ENCODE measurements at regions not wholly inside any gene's neighbourhood (a gene's known extent, or its start where the extent isn't known, plus 50 kb on each side); places are given as distances from the start of the nearest gene placed in this dataset.

GRCh38 chr2:106581328-106581727 is 94.2 kb downstream of the CD8B2 start:
- DNase-seq: no peak
- Mint-ChIP-seq H3K4me1 (peaks cover 0 to 17% (median 13%) of the 10 kb centered on the region in 7 donors), H3K36me3 (no peaks in the 10 kb centered on the region), H3K4me3 (peak overlapping the region; percentile 75 to 95 (median 92)), H3K27ac (peak overlapping the region in 1 of 9 donors; percentile 9), H3K27me3 (peaks cover 29 to 53% (median 43%) of the 10 kb centered on the region in 5 donors), H3K9me3 (no peaks in the 10 kb centered on the region)
- Histone ChIP-seq H3K4me3 (ENCODE audit: low read length) (no peak overlapping the region), H3K9me3 (ENCODE audit: control insufficient read depth in 2 of 3, low read length in 3 of 3) (no peaks in the 10 kb centered on the region), H3K27ac (ENCODE audit: low read depth, low read length) (no peak overlapping the region), H3K27me3 (ENCODE audit: control insufficient read depth in 2 of 2, insufficient read depth in 2 of 2, low read length in 2 of 2) (no peaks in the 10 kb centered on the region), H3K36me3 (ENCODE audit: control insufficient read depth in 2 of 3, insufficient read depth in 3 of 3, low read length in 3 of 3) (no peaks in the 10 kb centered on the region), H3K4me1 (ENCODE audit: control insufficient read depth in 2 of 2, insufficient read depth in 2 of 2, low read length in 2 of 2) (peaks cover 0 to 10% of the 10 kb centered on the region in 2 donors)
- ChIA-PET POLR2A (no interaction called here), CTCF (interaction anchor here (0.6 to 2.6 kb wide), 4 partner anchors 8 to 476 kb away, joined by 3 to 11 read pairs (median 4); no protein-coding TSS in a partner anchor)
- no peak for ATAC-seq
- intact Hi-C loops (cut with micrococcal nuclease): loop anchor here (5.0 to 10.0 kb wide), 3 partner anchors 334 to 1217 kb away; no protein-coding TSS in a partner anchor

GRCh38 chr2:106581755-106582147 is 94.6 kb downstream of the CD8B2 start:
- CTCF ChIA-PET: interaction anchor here (0.7 to 2.6 kb wide), 4 partner anchors 8 to 1659 kb away, joined by 3 to 11 read pairs (median 6); no protein-coding TSS in a partner anchor
- Histone ChIP-seq H3K4me3 (ENCODE audit: low read length) (peak overlapping the region; percentile 56), H3K4me1 (ENCODE audit: control insufficient read depth in 2 of 2, insufficient read depth in 2 of 2, low read length in 2 of 2) (peaks cover 0 to 10% of the 10 kb centered on the region in 2 donors), H3K27me3 (ENCODE audit: control insufficient read depth in 2 of 2, insufficient read depth in 2 of 2, low read length in 2 of 2) (no peaks in the 10 kb centered on the region), H3K9me3 (ENCODE audit: control insufficient read depth in 2 of 3, low read length in 3 of 3) (no peaks in the 10 kb centered on the region), H3K27ac (ENCODE audit: low read depth, low read length) (no peak overlapping the region), H3K36me3 (ENCODE audit: control insufficient read depth in 2 of 3, insufficient read depth in 3 of 3, low read length in 3 of 3) (no peaks in the 10 kb centered on the region)
- DNase-seq (peak in 1 of 9 donors; percentile 15), ATAC-seq (peak; percentile 26)
- Mint-ChIP-seq H3K27me3 (peaks cover 29 to 53% (median 43%) of the 10 kb centered on the region in 5 donors), H3K4me3 (peak overlapping the region; percentile 75 to 95 (median 92)), H3K27ac (peak overlapping the region in 1 of 9 donors; percentile 9), H3K9me3 (no peaks in the 10 kb centered on the region), H3K4me1 (peaks cover 0 to 17% (median 13%) of the 10 kb centered on the region in 7 donors), H3K36me3 (no peaks in the 10 kb centered on the region)
- POLR2A ChIA-PET: interaction anchor here (0.6 kb wide), 1 partner anchor 1209 kb away, joined by 3 read pairs; no protein-coding TSS in a partner anchor
- intact Hi-C loops (cut with micrococcal nuclease): loop anchor here (1.0 to 10.0 kb wide), 9 partner anchors 39 to 1467 kb away; no protein-coding TSS in a partner anchor

- no peaks in the 10 kb centered on the region for H3K36me3 Mint-ChIP-seq
- ChIA-PET POLR2A (interaction anchor here (0.6 kb wide), 1 partner anchor 1209 kb away, joined by 3 read pairs; no protein-coding TSS in a partner anchor), CTCF (interaction anchor here (0.6 to 2.6 kb wide), 10 partner anchors 9 to 1659 kb away, joined by 3 to 11 read pairs (median 3); no protein-coding TSS in a partner anchor)
- Histone ChIP-seq H3K4me3 (ENCODE audit: low read length) (peak overlapping the region; percentile 56), H3K4me1 (ENCODE audit: control insufficient read depth in 2 of 2, insufficient read depth in 2 of 2, low read length in 2 of 2) (peaks cover 0 to 14% of the 10 kb centered on the region in 2 donors), H3K36me3 (ENCODE audit: control insufficient read depth in 2 of 3, insufficient read depth in 3 of 3, low read length in 3 of 3) (no peaks in the 10 kb centered on the region), H3K27me3 (ENCODE audit: control insufficient read depth in 2 of 2, insufficient read depth in 2 of 2, low read length in 2 of 2) (no peaks in the 10 kb centered on the region), H3K27ac (ENCODE audit: low read depth, low read length) (no peak overlapping the region), H3K9me3 (ENCODE audit: control insufficient read depth in 2 of 3, low read length in 3 of 3) (no peaks in the 10 kb centered on the region)
- peak overlapping the region in 5 of 9 donors; percentile 43 to 82 (median 67) for H3K27ac Mint-ChIP-seq
- intact Hi-C loops (cut with micrococcal nuclease): loop anchor here (1.0 to 10.0 kb wide), 9 partner anchors 40 to 1468 kb away; no protein-coding TSS in a partner anchor
- H3K27me3 Mint-ChIP-seq: peaks cover 33 to 60% (median 45%) of the 10 kb centered on the region in 5 donors
- H3K9me3 Mint-ChIP-seq: no peaks in the 10 kb centered on the region
- DNase-seq (peak; percentile 25 to 71 (median 56)), ATAC-seq (peak; percentile 83)
- H3K4me1 Mint-ChIP-seq: peaks cover 4 to 17% (median 13%) of the 10 kb centered on the region in 7 donors
- H3K4me3 Mint-ChIP-seq: peak overlapping the region; percentile 75 to 95 (median 92)
These were observed 95.3 kb downstream of the CD8B2 start for GRCh38 chr2:106582148-106583143.

- Mint-ChIP-seq H3K9me3 (no peaks in the 10 kb centered on the region), H3K36me3 (no peaks in the 10 kb centered on the region), H3K27ac (no peak overlapping the region), H3K4me1 (peaks cover 5 to 18% (median 13%) of the 10 kb centered on the region in 7 donors), H3K4me3 (no peak overlapping the region), H3K27me3 (peaks cover 21 to 48% (median 35%) of the 10 kb centered on the region in 5 donors)
- Histone ChIP-seq H3K27ac (ENCODE audit: low read depth, low read length) (no peak overlapping the region), H3K36me3 (ENCODE audit: control insufficient read depth in 2 of 3, insufficient read depth in 3 of 3, low read length in 3 of 3) (no peaks in the 10 kb centered on the region), H3K4me1 (ENCODE audit: control insufficient read depth in 2 of 2, insufficient read depth in 2 of 2, low read length in 2 of 2) (peaks cover 0 to 14% of the 10 kb centered on the region in 2 donors), H3K4me3 (ENCODE audit: low read length) (no peak overlapping the region), H3K27me3 (ENCODE audit: control insufficient read depth in 2 of 2, insufficient read depth in 2 of 2, low read length in 2 of 2) (no peaks in the 10 kb centered on the region), H3K9me3 (ENCODE audit: control insufficient read depth in 2 of 3, low read length in 3 of 3) (no peaks in the 10 kb centered on the region)
- DNase-seq: no peak
- CTCF ChIA-PET: interaction anchor here (1.4 kb wide), 1 partner anchor 10 kb away, joined by 3 read pairs; no protein-coding TSS in a partner anchor
- intact Hi-C loops (cut with micrococcal nuclease): loop anchor here (5.0 to 10.0 kb wide), 3 partner anchors 337 to 1220 kb away; no protein-coding TSS in a partner anchor
- POLR2A ChIA-PET: no interaction called here
- no peak for ATAC-seq
These were observed 97.3 kb downstream of the CD8B2 start for GRCh38 chr2:106584304-106584954.

- no peak for ATAC-seq
- Mint-ChIP-seq H3K27ac (no peak overlapping the region), H3K4me1 (no peaks in the 10 kb centered on the region), H3K27me3 (peaks cover 9 to 32% (median 27%) of the 10 kb centered on the region in 5 donors), H3K9me3 (peaks cover 0 to 3% (median 0%) of the 10 kb centered on the region in 11 donors), H3K4me3 (no peak overlapping the region), H3K36me3 (no peaks in the 10 kb centered on the region)
- Histone ChIP-seq H3K4me1 (ENCODE audit: control insufficient read depth in 2 of 2, insufficient read depth in 2 of 2, low read length in 2 of 2) (no peaks in the 10 kb centered on the region), H3K36me3 (ENCODE audit: control insufficient read depth in 2 of 3, insufficient read depth in 3 of 3, low read length in 3 of 3) (no peaks in the 10 kb centered on the region), H3K4me3 (ENCODE audit: low read length) (no peak overlapping the region), H3K9me3 (ENCODE audit: control insufficient read depth in 2 of 3, low read length in 3 of 3) (no peaks in the 10 kb centered on the region), H3K27me3 (ENCODE audit: control insufficient read depth in 2 of 2, insufficient read depth in 2 of 2, low read length in 2 of 2) (no peaks in the 10 kb centered on the region), H3K27ac (ENCODE audit: low read depth, low read length) (no peak overlapping the region)
- ChIA-PET CTCF (no interaction called here), POLR2A (no interaction called here)
- intact Hi-C loops (cut with micrococcal nuclease): no loop called here
- no peak for DNase-seq
These were observed 109.7 kb downstream of the CD8B2 start for GRCh38 chr2:106596844-106597243.

- Histone ChIP-seq H3K27ac (ENCODE audit: low read depth, low read length) (no peak overlapping the region), H3K4me3 (ENCODE audit: low read length) (no peak overlapping the region), H3K36me3 (ENCODE audit: control insufficient read depth in 2 of 3, insufficient read depth in 3 of 3, low read length in 3 of 3) (no peaks in the 10 kb centered on the region), H3K4me1 (ENCODE audit: control insufficient read depth in 2 of 2, insufficient read depth in 2 of 2, low read length in 2 of 2) (no peaks in the 10 kb centered on the region), H3K27me3 (ENCODE audit: control insufficient read depth in 2 of 2, insufficient read depth in 2 of 2, low read length in 2 of 2) (no peaks in the 10 kb centered on the region), H3K9me3 (ENCODE audit: control insufficient read depth in 2 of 3, low read length in 3 of 3) (no peaks in the 10 kb centered on the region)
- H3K36me3 Mint-ChIP-seq: no peaks in the 10 kb centered on the region
- ChIA-PET CTCF (no interaction called here), POLR2A (no interaction called here)
- no peak for DNase-seq
- no peak for ATAC-seq
- intact Hi-C loops (cut with micrococcal nuclease): no loop called here
- H3K4me3 Mint-ChIP-seq: no peak overlapping the region
- no peaks in the 10 kb centered on the region for H3K4me1 Mint-ChIP-seq
- peaks cover 0 to 4% (median 0%) of the 10 kb centered on the region in 11 donors for H3K9me3 Mint-ChIP-seq
- H3K27me3 Mint-ChIP-seq: peaks cover 12 to 32% (median 29%) of the 10 kb centered on the region in 5 donors
- no peak overlapping the region for H3K27ac Mint-ChIP-seq
These were observed 112.4 kb downstream of the CD8B2 start for GRCh38 chr2:106599540-106599939.
